SKM-1 (cell line): ENCODE measurements at regions not wholly inside any gene's neighbourhood (a gene's known extent, or its start where the extent isn't known, plus 50 kb on each side); places are given as distances from the start of the nearest gene placed in this dataset.
"Not testable (repeated sequence)": the region's sequence is repeated elsewhere in the genome, so short reads cannot be mapped to it uniquely, and the experiment has no call there.

ENCODE experiments used
- DNase-seq: peaks from one replicate; lab custom pipeline; 2025; ENCODE audit not compliant: unreplicated experiment; lab: John Stamatoyannopoulos, UW

DNA sequence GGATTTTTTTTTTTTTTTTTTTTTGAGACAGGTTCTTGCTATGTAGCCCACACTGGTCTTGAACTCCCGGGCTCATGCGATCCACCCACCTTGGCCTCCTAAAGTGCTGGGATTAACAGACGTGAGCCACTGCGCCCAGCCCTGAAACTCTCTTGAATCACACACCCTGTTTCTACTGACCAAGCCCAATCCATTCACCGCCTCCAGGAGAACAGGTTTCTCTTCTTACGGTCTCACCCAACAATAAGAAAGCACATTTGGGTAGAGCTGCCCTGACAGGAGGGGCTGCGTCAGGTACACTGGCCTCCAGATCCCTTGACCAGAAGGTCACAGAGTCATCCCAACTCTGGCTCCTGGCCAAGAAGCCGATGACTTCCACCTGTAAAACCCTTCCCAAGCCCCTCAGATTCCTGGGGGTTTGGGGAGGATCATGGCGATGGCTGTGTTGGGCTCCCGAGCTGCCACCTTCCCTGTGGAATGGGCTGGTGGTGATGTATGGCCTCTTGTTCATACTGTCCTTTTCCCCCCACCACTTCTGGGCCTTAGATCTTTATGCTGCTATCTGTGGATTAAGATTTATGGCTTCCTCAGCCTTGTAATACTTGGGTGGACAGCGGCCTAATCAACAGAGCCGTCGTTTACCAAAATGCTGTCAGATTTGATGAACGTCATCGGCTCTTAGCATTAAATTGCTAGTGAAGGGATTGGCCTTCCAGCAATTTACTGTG, 89.1 kb downstream of the KATNIP start:
- DNase-seq: no peak

DNA sequence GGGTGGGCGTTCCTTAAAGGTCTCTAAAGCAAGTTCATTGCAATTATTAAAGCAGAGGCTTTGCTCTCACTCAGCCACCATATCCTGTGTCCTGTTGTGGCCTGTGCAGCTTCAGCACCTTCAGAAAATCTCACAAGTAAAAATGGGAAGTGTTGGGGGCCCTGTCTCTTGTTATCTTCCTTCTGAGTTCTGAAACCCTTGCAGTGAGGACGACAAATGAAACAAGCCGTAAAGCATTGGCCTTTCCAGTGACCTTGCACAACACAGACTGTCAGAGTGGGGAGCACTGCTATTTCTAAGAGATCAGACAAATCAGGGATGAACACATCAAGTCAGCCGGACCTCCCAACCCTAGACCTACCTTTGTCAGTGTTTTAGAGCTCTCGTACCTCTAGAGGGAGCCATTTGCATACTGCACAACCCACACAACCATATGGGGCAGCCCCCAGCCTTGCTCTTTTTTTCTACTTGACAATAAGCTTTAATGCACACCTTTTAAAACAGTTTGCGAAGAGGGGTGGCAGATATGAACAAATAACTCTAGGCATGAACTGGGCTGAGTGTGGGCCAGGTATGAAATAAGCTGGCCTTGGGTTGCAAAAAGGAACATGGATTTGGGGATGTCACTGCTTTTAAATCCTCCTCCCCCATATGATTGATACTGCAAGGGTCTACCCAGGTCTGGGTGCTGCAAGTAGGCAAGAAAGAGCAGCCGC, 89.8 kb downstream of the KATNIP start:
- DNase-seq: peak; percentile 63

DNA sequence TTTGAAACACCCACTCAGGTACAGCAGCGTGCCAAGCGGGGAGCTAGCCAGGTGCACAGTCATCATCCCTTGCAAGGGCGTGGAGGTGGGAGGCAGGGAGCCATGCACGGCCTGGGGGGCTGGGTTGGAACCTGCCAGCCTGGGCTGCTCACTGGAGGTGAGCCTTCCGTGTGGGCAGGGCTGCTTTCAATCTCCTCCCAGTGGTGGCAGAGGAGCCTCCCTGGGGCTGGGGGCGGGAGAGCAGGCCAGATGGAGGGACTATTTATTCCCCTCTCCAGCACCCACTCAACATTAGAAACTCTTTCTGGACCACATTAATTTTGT, 90.3 kb downstream of the KATNIP start:
- no peak for DNase-seq

DNA sequence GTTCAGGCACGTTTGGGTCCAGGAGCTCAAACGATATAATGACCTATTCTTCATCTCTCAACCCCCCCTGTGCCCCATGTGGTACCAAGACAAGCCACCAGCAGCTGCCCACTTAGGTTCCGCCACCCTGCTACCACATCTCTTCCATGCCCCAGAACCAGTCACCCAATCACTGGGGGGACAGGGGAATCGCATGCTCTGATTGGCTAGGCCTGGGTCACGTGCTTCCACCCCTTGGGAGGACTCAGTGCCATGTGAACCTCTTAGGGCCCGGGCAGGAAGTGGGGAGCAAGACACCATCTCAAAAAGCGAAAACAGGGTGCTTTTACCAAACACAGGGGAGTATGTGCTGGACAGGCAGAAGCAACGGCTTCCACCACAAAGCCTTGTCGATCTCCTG, 91.3 kb downstream of the KATNIP start:
- DNase-seq: no peak

DNA sequence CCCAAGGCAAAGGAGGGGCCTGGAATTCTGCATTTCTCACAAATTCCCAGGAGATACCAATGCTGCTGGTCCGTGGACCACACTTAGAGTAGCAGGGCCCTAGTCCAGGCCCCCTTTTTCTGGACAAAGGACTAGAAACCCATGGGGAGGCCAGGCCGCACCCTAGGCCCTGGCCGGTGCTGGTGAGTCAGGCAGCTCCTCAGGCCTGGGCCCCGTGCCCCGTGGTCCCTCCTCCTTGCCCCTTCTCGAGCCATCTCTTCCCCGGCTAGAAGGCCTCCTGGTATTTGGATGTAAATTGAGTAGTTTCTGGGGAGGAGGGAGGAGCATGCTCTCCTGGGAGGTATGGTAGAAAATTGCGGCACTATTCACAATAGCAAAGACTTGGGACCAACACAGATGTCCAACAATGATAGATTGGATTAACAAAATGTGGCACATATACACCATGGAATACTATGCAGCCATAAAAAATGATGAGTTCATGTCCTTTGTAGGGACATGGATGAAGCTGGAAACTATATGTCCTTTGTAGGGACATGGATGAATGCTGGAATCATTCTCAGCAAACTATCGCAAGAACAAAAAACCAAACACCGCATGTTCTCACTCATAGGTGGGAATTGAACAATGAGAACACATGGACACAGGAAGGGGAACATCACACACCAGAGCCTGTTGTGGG, 91.9 kb downstream of the KATNIP start:
- DNase-seq: not testable (repeated sequence)

DNA sequence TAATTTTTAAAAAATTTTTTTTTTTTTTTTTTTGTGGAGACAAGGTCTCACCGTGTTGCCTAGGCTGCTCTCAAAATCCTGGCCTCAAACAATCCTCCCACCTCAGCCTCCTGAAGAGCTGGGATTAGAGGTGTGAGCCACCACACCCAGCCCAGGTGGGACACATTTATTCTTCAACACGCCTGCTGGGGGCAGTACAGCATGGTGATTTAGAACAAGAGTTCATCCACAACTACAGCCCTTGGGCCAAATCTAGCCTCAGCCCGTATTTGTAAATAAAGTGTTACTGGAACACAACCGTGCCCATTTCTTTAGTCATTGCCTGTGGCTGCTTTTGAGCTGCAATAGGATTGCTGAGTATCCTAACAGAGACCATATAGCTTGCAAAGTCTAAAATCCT, 92.8 kb downstream of the KATNIP start:
- DNase-seq: no peak

DNA sequence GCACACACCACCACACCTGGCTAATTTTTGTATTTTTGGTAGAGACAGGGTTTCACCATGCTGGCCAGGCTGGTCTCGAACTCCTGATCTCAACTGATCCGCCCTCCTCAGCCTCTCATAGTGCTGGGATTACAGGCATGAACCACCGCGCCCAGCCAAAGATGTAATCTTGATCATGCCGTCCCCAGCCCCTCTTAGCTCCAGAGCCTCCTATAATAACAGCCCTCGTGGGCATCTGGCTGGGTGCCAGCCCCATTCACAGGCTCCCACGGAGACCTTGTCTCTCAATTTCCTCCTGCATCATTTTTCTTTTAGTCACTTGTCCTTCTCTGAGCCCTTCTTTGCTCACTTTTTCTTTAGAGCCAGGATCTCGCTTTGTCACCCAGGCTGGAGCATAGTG, 94.2 kb downstream of the KATNIP start:
- DNase-seq: no peak

DNA sequence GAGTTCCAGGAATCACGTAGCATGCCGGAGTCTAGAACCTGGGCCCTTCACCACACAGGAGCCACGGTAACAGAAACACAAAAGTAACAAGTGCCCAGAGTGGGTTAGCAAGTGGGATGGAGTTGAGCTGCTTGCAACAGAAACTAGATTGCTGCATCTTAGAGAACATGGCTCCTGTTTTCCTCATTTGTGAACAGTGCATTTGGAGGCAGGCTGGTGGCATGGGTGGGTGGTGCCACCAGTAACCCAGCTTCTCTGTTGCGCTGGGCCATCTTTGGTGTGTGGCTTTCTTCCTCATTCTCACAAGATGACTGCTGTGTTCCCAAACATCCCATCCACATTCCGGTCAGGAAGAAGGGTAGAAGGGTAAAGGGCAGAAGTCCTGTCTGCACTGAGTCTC, 95.5 kb downstream of the KATNIP start:
- no peak for DNase-seq

DNA sequence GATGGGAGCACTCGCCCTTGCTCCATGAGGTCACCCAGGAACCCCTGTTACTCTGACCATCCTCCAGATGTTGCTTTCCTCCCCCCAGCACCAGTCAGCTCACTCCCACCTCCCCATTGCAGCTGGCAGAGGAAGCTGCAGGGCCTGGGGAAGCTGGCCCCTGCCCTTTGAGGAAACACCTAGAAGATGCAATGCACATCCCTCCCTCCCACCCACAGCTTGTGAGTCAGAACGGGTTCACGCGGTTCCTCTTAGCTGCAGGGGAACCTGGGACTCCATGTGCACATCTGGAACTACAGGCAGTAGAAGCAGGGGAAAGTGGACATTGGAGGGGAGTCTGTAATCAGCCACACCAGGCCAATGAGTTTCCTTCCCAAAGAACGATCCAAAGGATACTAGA, 96.9 kb downstream of the KATNIP start:
- peak; percentile 20 for DNase-seq

DNA sequence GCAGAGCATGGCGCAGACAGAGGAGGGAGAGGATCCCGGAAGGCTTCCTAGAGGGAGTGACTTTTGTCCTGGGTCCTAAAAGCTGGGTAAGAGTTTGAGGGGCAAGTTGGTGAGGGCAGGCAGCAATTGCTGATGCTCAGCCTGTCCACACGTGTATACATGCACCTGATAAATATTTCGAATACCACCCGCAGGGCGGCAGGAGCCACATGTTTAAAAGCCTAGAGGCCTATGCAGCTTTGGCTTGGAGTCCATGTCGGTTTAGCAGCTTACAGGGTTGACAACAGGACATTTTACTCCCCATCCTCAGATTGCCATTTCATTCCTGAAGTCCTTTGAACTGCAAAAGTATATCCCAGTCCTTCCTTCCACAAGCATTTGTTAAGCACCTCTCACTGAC, 99.1 kb downstream of the KATNIP start:
- DNase-seq: no peak

DNA sequence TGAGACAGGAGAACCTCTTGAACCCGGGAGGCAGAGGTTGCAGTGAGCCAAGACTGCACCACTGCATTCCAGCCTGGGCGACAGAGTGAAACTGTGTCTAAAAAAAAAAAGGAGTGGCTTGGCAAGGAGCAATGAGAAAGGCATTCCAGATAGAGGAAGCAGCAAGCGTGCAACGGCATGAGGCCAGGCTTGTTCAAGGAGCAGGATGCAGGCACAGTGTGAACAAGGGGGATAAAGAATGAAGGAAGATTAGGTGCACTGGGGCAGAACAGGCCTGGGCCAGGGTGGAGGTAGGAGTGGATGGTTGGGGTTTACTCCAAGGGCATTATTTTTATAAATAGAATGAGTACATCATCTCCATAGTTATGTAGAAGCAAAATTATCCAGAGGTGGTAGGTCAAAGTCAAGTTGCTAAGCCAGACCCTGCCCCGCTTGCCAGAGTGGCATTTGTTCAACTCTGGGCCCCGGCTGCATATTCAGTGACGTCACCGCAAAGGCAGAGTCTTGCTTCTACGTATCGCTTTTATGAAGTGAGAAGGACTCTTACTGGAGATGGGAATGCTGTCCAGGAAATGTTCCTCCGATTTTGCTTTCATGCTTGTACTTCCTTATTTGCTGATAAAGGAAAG, 100.2 kb downstream of the KATNIP start:
- DNase-seq: no peak

DNA sequence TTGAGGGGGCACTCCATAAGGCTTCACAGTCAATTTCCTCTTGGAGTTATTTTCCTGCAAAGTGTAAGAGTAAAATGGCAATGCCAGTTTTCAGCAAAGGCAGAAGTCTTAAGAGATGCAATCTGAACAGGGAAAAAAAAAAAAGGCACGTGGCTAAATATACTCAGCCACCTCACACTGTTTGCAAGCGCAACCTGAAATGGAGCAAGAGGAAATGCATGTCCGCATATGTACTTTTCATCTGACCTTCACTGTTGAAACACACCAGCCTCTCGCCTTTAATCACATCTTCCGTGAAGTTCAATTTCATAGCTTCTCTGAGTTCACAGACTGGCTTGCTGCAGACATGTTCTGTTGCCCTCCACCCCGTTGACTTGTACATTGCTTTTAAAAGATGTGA, 101.4 kb downstream of the KATNIP start:
- DNase-seq: no peak

DNA sequence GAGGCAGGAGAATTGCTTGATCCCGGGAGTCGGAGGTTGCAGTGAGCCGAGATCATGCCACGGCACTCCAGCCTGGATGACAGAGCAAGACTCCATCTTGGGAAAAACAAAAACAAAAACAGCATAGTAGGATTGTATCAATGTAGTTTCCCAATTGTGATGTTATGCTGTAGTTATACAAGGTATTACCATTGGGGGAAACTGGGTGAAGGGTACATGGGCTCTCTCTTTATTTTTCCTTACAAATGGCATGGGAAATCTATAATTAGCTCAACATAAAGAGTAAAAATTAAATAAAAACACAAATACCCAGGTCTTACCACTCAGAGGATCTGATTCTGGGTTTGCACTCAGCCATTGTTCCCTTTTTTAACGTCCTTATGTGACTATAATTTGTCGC, 107.9 kb downstream of the KATNIP start:
- DNase-seq: no peak

DNA sequence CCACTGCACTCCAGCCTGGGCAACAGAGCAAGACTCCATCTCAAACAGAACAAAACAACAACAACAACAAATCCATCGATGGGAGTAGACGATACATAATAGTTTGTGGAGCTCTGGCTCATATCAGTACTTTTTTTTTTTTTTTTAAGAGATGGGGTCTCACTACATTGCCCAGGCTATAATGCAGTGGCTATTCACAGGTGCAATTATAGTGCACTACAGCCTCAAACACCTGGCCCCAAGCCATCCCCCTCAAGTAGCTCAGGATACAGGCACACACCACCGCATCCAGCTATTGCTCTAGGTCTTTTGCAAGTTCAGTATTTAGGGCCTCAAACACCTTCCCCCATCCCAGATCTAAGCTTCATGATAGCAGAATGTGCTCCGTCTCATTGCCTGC, 110.6 kb downstream of the KATNIP start:
- DNase-seq: no peak

DNA sequence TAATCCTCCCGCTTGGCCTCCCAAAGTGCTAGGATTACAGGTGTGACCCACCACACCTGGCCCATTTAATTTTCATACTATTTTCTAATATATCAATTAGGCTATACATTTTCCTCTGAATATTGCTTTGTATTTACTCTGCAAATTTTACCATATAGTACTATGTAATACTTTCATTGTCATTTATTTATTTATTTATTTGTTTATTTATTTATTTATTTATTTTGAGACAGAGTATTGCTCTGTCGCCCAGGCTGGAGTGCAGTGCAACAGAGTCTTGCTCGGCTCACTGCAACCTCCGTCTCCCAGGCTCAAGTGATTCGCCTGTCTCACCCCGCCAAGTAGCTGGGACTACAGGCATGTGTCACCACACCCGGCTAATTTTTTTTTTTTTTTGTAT, 113.3 kb downstream of the KATNIP start:
- DNase-seq: not testable (repeated sequence)

DNA sequence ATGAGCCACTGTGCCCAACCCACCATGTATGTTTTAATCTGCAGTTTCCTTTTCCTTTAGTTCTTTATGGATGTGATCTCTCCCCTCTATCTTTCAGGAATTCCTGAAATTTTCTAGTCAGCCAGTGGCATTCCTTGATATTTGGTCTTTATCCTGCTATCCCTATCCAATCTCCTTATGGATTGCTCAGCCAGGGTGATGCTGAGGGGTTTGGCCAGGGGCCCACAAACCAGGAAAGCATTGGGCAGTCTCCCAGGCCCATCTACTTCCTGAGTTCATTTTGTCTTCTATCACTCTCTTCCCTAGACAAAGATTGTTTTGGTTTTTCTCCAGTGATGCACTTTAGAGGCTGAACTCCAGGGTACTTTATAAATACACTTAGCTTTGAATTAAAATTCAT, 115.9 kb downstream of the KATNIP start:
- DNase-seq: no peak

DNA sequence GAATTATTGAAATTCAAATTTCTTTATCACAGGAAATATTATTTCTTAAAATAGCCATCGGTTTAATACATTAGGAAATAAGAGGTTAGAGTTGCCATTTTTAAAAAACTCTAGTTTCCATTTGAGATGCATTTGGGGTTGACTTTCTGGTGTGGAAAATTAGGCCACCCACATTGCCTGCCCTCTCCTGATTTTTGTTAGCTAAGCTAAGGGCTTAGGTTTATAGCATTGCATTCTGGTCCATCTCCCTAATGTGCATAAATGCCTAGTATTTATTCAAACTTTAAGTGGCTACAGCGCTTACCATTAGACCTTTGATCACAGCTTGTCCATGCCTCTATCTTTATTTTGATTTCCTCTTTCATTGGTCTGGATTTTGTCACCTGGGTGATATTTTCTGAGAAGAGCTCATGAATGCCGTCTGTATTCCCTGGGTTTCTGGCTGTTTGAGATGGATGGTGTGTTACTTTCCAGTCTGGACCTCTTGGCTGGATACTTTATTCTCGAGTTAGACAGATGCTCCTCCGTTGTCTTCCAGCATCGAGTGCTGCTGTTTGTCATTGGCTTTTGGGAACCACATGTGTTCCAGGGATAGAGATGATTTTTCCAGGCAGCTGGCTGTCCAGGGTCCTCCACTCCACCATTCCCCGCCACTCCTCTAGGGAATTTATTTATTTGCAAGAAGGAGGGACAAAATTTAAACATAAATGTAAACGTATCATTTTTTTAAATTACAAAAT, 120.3 kb downstream of the KATNIP start:
- DNase-seq: no peak

DNA sequence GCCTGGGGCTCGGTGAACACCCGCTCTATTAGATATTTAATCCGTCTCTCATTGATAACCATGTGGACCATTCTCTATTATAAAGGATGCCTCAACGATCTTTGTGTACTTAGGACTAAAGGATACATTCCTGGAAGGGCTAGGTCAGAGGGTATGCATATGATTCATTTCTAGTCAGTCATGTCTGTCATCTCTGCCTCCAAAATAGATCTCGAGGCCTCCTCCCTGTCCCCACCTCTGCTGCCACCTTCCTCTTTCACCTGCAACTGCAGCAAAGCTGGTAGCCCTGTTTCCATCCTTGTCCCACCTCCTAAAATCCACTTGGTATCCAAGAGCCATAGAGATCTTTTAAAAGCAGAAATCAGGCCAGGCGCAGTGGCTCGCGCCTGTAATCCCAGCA, 121.5 kb downstream of the KATNIP start:
- DNase-seq: no peak

DNA sequence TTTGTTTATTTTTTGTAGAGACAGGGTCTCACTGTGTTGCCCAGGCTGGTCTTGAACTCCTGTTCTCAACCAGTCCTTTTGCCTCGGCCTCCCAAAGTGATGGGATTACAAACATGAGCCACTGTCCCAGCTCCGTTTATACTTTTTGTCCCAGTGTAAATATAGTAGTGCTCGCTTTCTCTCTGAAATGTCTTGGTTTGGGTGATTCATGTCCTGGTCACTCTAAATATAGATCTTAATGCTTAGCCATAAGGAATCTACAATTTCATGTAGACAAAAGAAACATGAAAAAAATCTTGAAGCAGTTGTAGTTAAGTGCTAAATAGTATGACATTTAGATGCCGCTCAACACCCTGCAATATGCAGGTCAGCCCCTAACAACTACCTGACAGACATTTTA, 126.9 kb downstream of the KATNIP start:
- DNase-seq: no peak

DNA sequence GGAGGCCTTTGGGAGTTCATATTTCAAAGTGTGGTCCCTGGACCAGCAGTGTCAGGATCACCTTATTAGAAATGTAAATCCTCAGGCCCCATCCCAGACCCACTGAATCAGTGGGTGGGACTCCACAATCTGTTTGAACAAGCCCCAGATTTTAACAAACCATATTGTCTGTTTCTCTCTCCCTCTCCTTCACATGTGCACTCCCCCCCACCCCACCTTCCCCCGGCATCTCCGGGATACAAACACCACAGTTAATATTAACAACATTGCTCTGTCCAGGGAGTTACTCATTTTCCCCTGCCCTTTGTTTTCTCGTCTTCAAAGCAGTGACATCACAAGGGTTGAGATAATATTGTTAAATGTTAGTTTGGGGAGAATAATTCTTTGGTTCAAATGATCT, 127.3 kb downstream of the KATNIP start:
- no peak for DNase-seq

DNA sequence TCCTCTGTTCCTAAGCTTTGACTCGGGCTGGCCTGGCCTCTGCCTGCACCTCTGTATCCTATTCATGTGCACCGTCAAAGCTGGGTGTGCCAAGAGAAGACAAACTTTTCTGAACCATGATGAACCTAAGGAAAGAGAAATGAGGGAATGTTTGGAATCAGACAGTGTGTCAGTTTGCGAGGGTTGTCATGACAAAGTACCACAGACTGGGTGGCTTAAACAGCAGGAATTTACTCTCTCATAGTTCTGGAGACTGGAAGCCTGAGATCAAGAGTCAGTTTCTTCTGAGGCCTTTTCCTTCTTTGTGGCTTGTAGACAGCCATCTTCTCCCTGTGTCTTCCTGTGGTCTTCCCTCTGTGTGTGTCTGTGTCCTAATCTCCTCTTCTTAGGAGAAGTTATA, 129.0 kb downstream of the KATNIP start:
- DNase-seq: no peak
